A204.1 (cell line): ENCODE measurements at regions not wholly inside any gene's neighbourhood (a gene's known extent, or its start where the extent isn't known, plus 50 kb on each side); places are given as distances from the start of the nearest gene placed in this dataset.

ENCODE experiments used
- FAIRE-seq: peaks from 2 replicates; lab custom pipeline; 2012; peaks lifted over from hg19 to GRCh38; lab: Jason Lieb, UNC

GRCh38 chr6:91788501-91788900, 1201.6 kb upstream of the MAP3K7 start:
- FAIRE-seq, result no peak

DNA sequence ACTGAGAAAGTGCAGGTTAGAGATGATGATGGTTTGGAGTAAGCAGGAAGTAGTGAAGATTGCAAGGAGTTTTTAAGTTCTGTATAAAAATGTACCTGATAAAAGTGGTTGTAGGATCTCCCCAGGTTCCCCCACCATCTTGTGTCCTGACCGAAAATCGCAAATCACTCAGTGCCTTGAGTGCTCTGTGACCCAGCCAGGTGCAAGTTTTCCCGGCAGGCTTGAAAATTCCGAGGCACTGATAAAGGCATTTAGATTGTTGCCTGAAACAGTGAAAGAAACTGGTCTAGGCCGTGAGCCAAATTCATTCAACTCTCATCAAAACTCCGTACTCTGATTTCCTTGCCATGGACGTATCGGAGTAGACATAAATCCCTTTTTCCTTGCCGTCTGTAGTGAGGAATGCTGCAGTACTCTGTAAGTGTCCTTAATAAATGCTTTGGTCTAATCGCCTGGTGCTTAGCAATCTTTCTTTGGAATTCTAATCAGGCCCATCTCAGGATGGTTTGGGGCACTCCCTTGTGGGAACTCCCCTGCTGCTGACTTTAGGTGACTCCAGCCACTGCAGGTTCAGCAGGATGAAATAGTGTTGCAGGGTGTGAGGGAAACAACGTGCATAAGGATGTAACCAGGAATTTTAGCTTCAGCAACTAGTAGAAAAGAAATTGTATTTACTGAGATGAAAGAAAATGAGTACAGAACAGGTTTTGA, 1199.8 kb upstream of the MAP3K7 start:
- no peak for FAIRE-seq

DNA sequence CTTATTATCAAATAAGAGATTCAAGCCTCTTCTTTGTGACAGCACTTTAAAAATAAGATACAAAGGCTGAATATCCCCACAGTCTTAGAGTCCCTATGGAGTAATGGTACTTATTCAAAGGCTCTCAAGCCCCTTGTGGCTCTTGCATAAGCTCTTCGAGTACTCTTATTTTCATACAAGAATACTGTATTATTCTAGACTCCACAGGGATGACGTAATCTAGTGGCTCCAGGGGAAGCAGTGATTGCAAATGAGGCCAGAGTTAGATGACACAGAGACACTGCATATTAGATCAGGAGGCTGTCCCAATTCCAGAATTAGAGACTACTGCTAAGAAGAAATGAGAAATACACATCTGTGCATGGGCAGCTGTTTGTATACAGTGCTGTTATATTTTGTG, 1195.9 kb upstream of the MAP3K7 start:
- FAIRE-seq, result no peak

DNA sequence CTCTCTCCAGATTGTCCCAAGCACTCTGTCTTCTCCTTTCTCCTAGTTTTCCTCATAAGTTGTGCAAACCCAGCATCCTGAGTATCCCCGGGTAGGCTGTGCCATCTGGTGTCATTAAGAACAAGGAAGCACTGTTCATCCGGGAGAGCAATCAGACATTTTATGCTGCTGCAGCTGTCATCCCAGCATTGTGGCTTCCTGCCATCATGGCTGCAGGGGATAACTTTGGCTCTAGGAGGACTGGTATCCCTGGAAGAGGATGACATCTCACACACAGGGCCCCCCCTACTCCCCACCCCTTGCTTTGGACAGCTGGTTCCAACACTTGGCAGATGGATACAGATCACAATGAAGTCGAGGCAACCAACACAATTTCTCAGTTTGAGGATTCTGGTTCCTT, 1195.1 kb upstream of the MAP3K7 start:
- no peak for FAIRE-seq

DNA sequence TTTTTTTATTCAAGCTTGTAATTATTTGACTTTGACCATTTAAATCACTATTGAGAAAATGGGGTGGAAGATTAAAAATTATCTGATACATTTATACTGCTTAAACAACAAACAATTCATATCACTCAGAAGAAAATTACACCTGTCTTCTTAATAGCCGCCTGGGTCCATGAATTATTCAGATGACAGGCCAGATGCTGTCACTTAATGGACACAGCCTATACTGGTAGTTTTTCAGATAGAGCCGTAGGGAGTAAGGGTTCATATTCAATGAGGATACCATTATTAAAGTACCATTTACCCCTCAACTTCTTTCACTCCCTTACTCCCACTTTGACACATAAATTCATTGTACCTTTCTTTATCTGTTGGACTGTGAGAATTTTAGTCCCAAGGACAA, 1193.4 kb upstream of the MAP3K7 start:
- no peak for FAIRE-seq

DNA sequence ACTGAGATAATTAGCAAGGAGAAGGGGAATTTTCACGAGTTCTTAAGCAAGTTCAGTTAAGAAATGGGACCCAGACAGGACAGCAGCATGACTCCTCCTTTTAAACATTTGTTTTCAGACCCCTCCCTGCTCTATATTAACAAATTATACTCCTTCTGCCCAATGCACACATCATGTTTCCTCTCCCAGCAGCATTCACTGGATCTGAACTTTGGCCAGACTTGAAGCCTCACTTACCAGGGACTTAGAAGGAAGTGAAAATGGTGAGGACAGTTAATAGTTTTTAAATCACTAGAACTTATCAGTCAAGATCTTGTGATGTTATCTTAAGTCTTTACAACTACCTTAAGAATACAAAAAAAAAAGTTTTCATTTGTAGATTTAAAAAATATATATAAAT, 1174.7 kb upstream of the MAP3K7 start:
- no peak for FAIRE-seq

GRCh38 chr6:91754691-91755090, 1167.8 kb upstream of the MAP3K7 start:
- FAIRE-seq, result no peak

- FAIRE-seq, result no peak
These were observed 1164.7 kb upstream of the MAP3K7 start for GRCh38 chr6:91751526-91751925.

- no peak for FAIRE-seq
These were observed 1157.7 kb upstream of the MAP3K7 start for GRCh38 chr6:91744566-91744965.

DNA sequence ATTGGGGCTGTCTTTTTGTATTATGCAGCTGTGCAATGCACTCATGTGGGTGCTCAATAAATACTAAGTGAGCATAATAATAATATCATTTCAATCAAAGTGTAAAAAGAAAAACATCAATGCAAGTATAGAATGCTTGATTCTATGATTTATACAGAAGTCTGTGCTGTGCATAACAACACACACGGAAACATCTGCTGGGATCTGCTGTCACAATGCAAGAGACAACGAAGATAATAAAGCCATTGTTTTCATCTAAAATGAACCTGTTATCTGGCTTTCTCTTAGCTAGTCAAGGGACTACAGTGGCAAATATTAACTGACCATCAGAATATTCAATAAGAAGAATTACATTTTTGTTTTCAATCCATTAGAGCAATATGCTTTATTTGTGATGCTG, 1156.9 kb upstream of the MAP3K7 start:
- no peak for FAIRE-seq

DNA sequence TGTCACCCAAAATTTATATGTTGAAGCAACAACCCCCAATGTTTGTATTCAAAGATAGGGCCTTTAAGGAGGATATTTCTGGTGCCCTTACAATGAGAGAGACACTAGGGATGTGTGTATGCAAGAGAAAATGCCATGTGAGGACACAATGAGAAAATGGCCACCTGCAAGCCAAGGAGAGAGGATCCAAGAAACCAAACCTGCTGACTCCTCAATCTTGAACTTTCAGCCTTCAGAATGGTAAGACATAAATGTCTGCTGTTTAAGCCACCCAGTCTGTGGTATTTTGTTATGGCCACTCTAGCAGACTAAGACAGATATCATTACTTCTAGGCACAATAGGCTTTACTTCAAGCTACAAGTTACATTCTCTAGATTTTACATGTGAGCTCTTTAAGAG, 1145.1 kb upstream of the MAP3K7 start:
- FAIRE-seq, result no peak

- no peak for FAIRE-seq
These were observed 1143.8 kb upstream of the MAP3K7 start for GRCh38 chr6:91730710-91731109.

GRCh38 chr6:91720324-91720723, 1133.5 kb upstream of the MAP3K7 start:
- no peak for FAIRE-seq

GRCh38 chr6:91719414-91719813, 1132.5 kb upstream of the MAP3K7 start:
- FAIRE-seq, result no peak

GRCh38 chr6:91718198-91718597, 1131.3 kb upstream of the MAP3K7 start:
- no peak for FAIRE-seq

- FAIRE-seq, result no peak
These were observed 1130.2 kb upstream of the MAP3K7 start for GRCh38 chr6:91717094-91717493.

GRCh38 chr6:91716361-91716760, 1129.5 kb upstream of the MAP3K7 start:
- no peak for FAIRE-seq

GRCh38 chr6:91715171-91715805, 1128.4 kb upstream of the MAP3K7 start:
- FAIRE-seq, result no peak

DNA sequence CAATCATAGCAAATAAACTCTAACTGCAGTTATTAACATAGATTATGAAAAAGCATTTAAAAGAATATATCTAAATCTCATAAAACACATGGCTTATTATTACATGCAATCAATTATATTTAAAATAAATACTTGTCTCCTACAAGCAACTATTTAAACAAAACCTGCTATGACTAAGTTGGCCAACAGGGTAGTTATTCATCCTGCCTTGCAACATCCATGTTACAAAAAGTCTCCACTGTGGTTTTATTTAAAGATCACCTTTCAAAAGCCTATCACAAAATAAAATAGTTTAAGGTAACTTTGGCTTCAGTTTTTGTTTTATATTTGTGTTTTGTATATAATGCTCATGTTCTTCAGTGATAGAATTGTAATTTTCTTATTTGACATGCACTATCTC, 1127.0 kb upstream of the MAP3K7 start:
- FAIRE-seq, result no peak

DNA sequence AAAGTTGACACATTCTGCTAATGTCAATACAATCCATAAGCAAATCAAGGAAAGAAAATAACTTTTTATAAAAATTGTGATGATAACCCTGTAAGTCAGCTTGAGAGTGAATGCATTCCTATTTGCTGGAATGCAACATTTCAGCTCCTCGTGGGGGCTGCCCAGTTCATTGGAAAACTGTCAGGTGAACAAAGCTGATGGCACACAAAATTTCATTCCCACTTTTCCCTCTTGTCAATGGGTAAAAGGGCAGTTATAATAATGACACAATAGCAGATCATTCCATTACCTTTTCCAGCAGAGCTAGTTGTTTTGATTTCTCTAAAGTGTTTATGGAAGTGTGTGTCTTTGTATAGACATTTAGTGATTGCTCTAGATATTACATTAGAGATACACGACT, 1124.6 kb upstream of the MAP3K7 start:
- FAIRE-seq, result no peak

GRCh38 chr6:91710342-91710741, 1123.5 kb upstream of the MAP3K7 start:
- no peak for FAIRE-seq

- FAIRE-seq, result no peak
These were observed 1121.7 kb upstream of the MAP3K7 start for GRCh38 chr6:91708534-91708933.

- no peak for FAIRE-seq
These were observed 1118.8 kb upstream of the MAP3K7 start for GRCh38 chr6:91705646-91706045.

DNA sequence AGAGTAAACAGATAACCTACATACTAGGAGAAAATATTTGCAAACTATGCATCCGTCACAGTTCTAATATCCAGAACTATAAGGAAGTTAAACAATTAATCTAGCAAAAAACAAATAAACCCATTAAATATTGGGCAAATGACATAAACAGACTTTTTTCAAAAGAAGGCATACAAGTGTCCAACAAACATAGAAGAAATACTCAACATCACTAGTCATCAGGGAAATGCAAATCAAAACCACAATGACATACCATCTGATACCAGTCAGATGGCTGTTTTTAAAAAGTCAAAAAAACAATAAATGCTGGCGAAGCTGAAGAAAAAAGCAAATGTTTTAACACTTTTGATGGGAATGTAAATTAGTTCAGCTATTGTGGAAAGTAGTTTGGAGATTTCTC, 1117.7 kb upstream of the MAP3K7 start:
- no peak for FAIRE-seq
